ENCODE measurements at regions not wholly inside any gene's neighbourhood (a gene's known extent, or its start where the extent isn't known, plus 50 kb on each side); places are given as distances from the start of the nearest gene placed in this dataset.

DNA sequence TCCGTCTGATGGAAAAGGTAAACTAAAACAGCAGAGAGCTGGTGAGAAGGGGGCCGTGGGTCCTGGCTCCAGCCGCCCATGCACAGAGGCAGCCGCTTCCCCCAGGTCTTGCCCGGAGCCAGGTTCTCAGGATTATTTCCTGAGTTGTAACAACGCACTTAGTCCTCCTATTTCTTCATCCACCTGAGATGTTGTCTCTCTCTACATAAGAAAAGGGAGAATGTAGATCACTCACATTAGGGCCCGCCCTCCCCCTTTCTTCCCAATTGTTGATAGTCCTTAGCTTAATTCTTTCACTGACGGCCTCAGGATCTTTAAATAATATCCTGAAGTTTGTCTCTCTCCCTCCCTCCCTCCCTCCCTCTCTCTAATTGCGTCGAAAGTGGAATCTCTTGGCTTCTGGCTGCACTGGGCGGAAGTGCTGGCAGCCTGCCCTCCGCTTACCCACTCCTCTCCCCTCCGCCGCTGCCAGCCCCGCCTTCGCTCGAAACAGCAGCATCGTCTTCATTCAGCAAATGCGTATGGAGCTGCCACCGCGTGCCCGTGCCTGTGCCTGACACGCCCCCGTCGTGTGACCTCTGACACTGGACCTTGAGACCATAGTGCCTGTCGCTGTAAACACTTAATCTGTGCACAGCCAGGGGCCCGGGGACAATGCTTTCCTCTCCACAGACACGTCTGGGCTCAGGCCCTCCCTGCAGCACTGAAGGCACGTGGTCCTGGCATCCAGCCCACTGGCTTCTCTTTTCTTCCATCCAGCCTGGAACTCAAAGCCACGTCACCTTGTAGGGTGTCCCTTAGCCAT lies 174.5 kb upstream of the PPP2R2D start:
- TF ChIP-seq CTCF (IDR thresholded peaks at IDR 0.05) (no peak), POLR2A (IDR thresholded peaks at IDR 0.05) (no peak)

Data from thyroid gland (tissue), 4 donors.